Epithelial cell of esophagus (primary cell): ENCODE measurements at regions not wholly inside any gene's neighbourhood (a gene's known extent, or its start where the extent isn't known, plus 50 kb on each side); places are given as distances from the start of the nearest gene placed in this dataset.
"Not testable (repeated sequence)": the region's sequence is repeated elsewhere in the genome, so short reads cannot be mapped to it uniquely, and the experiment has no call there.

Source experiments
- DNase-seq: peaks from one replicate; pipeline ENCODE4 v3.0.0; 2010; ENCODE audit warnings: low read depth
- H3K4me3 ChIP-seq: 2 replicates; pipeline ENCODE4 v1.5.1; 2011; ENCODE audit warnings: mild to moderate bottlenecking, low read length, control low read depth
- CTCF ChIP-seq: IDR thresholded peaks from 2 replicates; pipeline ENCODE4 v1.5.1; 2011; ENCODE audit warnings: low read depth, mild to moderate bottlenecking, low read length, control low read depth, inconsistent platforms; ENCODE audit not compliant: insufficient read depth; ENCODE audit errors: missing control alignments

GRCh38 chr4:72666910-72667309 is 97.9 kb upstream of the ADAMTS3 start:
- no peak overlapping the region for H3K4me3 ChIP-seq
- TF ChIP-seq CTCF, result no peak
- DNase-seq, result no peak

GRCh38 chr4:72665171-72665968 is 96.3 kb upstream of the ADAMTS3 start:
- TF ChIP-seq CTCF, result no peak
- DNase-seq, result no peak
- H3K4me3 ChIP-seq, result no peak overlapping the region

- no peak overlapping the region for H3K4me3 ChIP-seq
- TF ChIP-seq CTCF, result no peak
- DNase-seq, result no peak
Measured at GRCh38 chr4:72663828-72664227, 94.8 kb upstream of the ADAMTS3 start.

- no peak for TF ChIP-seq CTCF
- DNase-seq, result no peak
- H3K4me3 ChIP-seq, result no peak overlapping the region
Measured at GRCh38 chr4:72661830-72662229, 92.8 kb upstream of the ADAMTS3 start.

GRCh38 chr4:72641611-72642010 is 72.6 kb upstream of the ADAMTS3 start:
- H3K4me3 ChIP-seq, result no peak overlapping the region
- DNase-seq, result peak; percentile 32
- no peak for TF ChIP-seq CTCF

GRCh38 chr4:72636866-72637265 is 67.8 kb upstream of the ADAMTS3 start:
- not testable (repeated sequence) for DNase-seq, H3K4me3 ChIP-seq

- H3K4me3 ChIP-seq, DNase-seq: not testable (repeated sequence)
Measured at GRCh38 chr4:72635931-72636330, 66.9 kb upstream of the ADAMTS3 start.

GRCh38 chr4:72632253-72632652 is 63.2 kb upstream of the ADAMTS3 start:
- DNase-seq, H3K4me3 ChIP-seq: not testable (repeated sequence)
